H9 (cell line): ENCODE measurements at regions not wholly inside any gene's neighbourhood (a gene's known extent, or its start where the extent isn't known, plus 50 kb on each side); places are given as distances from the start of the nearest gene placed in this dataset.

Experiments used
- DNase-seq: peaks from one replicate; pipeline ENCODE4 v3.0.0-alpha.2; 2017
- H2AFZ ChIP-seq: one replicate; pipeline ENCODE4 v1.6.1; 2013; ENCODE audit warnings: mild to moderate bottlenecking, low read length, control low read depth, moderate library complexity
- H2AK5ac ChIP-seq: 2 replicates; pipeline ENCODE4 v1.6.1; 2013; ENCODE audit warnings: low read length, control low read depth, mixed read lengths; ENCODE audit not compliant: insufficient read length
- H2BK120ac ChIP-seq: one replicate; pipeline ENCODE4 v1.6.1; 2013; ENCODE audit warnings: low read depth, mild to moderate bottlenecking, low read length, control low read depth, inconsistent platforms; ENCODE audit not compliant: poor library complexity, severe bottlenecking
- H2BK12ac ChIP-seq: 2 replicates; pipeline ENCODE4 v1.6.1; 2013; ENCODE audit warnings: low read length, control low read depth, mixed read lengths, low read depth; ENCODE audit not compliant: insufficient read length
- H2BK15ac ChIP-seq: 2 replicates; pipeline ENCODE4 v1.6.1; 2013; ENCODE audit warnings: low read depth, low read length, control low read depth
- H2BK20ac ChIP-seq: one replicate; pipeline ENCODE4 v1.6.1; 2013; ENCODE audit warnings: low read depth, mild to moderate bottlenecking, low read length, control low read depth, inconsistent platforms; ENCODE audit not compliant: poor library complexity, severe bottlenecking
- H2BK5ac ChIP-seq: 2 replicates; pipeline ENCODE4 v1.6.1; 2013; ENCODE audit warnings: low read length, control low read depth, mixed read lengths; ENCODE audit not compliant: insufficient read length
- H3K14ac ChIP-seq: 2 replicates; pipeline ENCODE4 v1.6.1; 2013; ENCODE audit warnings: low read length, control low read depth; ENCODE audit not compliant: insufficient read depth
- H3K18ac ChIP-seq: 2 replicates; pipeline ENCODE4 v1.6.1; 2013; ENCODE audit warnings: low read depth, mild to moderate bottlenecking, mixed read lengths, low read length, control low read depth; ENCODE audit not compliant: insufficient read length
- H3K23ac ChIP-seq: 2 replicates; pipeline ENCODE4 v1.6.1; 2013; ENCODE audit warnings: low read length, control low read depth, mixed read lengths, low read depth; ENCODE audit not compliant: insufficient read length
- H3K23me2 ChIP-seq: 2 replicates; pipeline ENCODE4 v1.6.1; 2013; ENCODE audit warnings: low read depth, mild to moderate bottlenecking, mixed read lengths, low read length, control low read depth; ENCODE audit not compliant: insufficient read length, poor library complexity, severe bottlenecking
- H3K27ac ChIP-seq: 2 replicates; pipeline ENCODE4 v1.5.1; 2013; ENCODE audit warnings: low read length, control low read depth, mixed read lengths, low read depth; ENCODE audit not compliant: insufficient read length
- H3K27me3 ChIP-seq: 2 replicates; pipeline ENCODE4 v1.6.1; 2013; ENCODE audit warnings: low read length, control low read depth, inconsistent platforms; ENCODE audit not compliant: insufficient read depth
- H3K4ac ChIP-seq: 2 replicates; pipeline ENCODE4 v1.6.1; 2013; ENCODE audit warnings: low read depth, mild to moderate bottlenecking, control low read depth, inconsistent platforms, low read length, moderate library complexity
- H3K4me1 ChIP-seq: 2 replicates; pipeline ENCODE4 v1.6.1; 2013; ENCODE audit warnings: low read length, control low read depth, inconsistent platforms; ENCODE audit not compliant: insufficient read depth
- H3K4me2 ChIP-seq: 2 replicates; pipeline ENCODE4 v1.6.1; 2013; ENCODE audit warnings: low read length, control low read depth, mixed read lengths; ENCODE audit not compliant: insufficient read length, insufficient read depth
- H3K56ac ChIP-seq: 2 replicates; pipeline ENCODE4 v1.6.1; 2013; ENCODE audit warnings: low read depth, mild to moderate bottlenecking, mixed read lengths, low read length, control low read depth; ENCODE audit not compliant: insufficient read length
- H3K79me1 ChIP-seq: 2 replicates; pipeline ENCODE4 v1.6.1; 2013; ENCODE audit warnings: low read depth, mild to moderate bottlenecking, moderate library complexity, low read length, control low read depth, inconsistent platforms; ENCODE audit not compliant: insufficient read depth, poor library complexity, severe bottlenecking
- H3K79me2 ChIP-seq: 2 replicates; pipeline ENCODE4 v1.6.1; 2013; ENCODE audit warnings: low read length, control low read depth, inconsistent platforms; ENCODE audit not compliant: insufficient read depth
- H3K9ac ChIP-seq: 2 replicates; pipeline ENCODE4 v1.6.1; 2013; ENCODE audit warnings: low read length, control low read depth, mixed read lengths; ENCODE audit not compliant: insufficient read length; ENCODE audit errors: extremely low read depth
- H3K9me3 ChIP-seq: one replicate; pipeline ENCODE4 v1.6.1; 2013; ENCODE audit warnings: low read depth, low read length, inconsistent platforms; ENCODE audit not compliant: control insufficient read depth
- H3T11ph ChIP-seq: one replicate; pipeline ENCODE4 v1.6.1; 2013; ENCODE audit warnings: mild to moderate bottlenecking, low read length, control low read depth, inconsistent platforms
- H4K20me1 ChIP-seq: one replicate; pipeline ENCODE4 v1.6.1; 2013; ENCODE audit not compliant: control insufficient read depth, insufficient read length, insufficient read depth
- H4K5ac ChIP-seq: 2 replicates; pipeline ENCODE4 v1.6.1; 2013; ENCODE audit warnings: low read depth, mild to moderate bottlenecking, mixed read lengths, low read length, control low read depth; ENCODE audit not compliant: insufficient read length
- H4K8ac ChIP-seq: replicated peaks from 2 replicates; pipeline ENCODE4 v1.6.1; 2013; ENCODE audit warnings: low read length, control low read depth, mixed read lengths, low read depth; ENCODE audit not compliant: insufficient read length
- H4K91ac ChIP-seq: 2 replicates; pipeline ENCODE4 v1.6.1; 2013; ENCODE audit warnings: low read depth, mild to moderate bottlenecking, moderate library complexity, mixed read lengths, low read length, control low read depth; ENCODE audit not compliant: insufficient read length
- H3K27ac Mint-ChIP-seq, 3 experiments: 2 replicates in 2 of 3; 3 replicates in 1 of 3; pipeline ENCODE4 v1.8.0; 2020 to 2021; ENCODE audit warnings: mixed read lengths in 3 of 3, mild to moderate bottlenecking in 1 of 3, moderate library complexity in 1 of 3
- H3K27me3 Mint-ChIP-seq: 2 replicates; pipeline ENCODE4 v1.8.0; 2021; ENCODE audit warnings: low read depth, mild to moderate bottlenecking, moderate library complexity, mixed read lengths
- H3K36me3 Mint-ChIP-seq, 3 experiments: 2 replicates in 2 of 3; 3 replicates in 1 of 3; pipeline ENCODE4 v1.8.0; 2020 to 2021; ENCODE audit warnings: low read depth in 3 of 3, mixed read lengths in 3 of 3; ENCODE audit not compliant: insufficient read depth in 1 of 3
- H3K4me1 Mint-ChIP-seq, 2 experiments: 2 replicates each; pipeline ENCODE4 v1.8.0; 2020; ENCODE audit warnings: mixed read lengths in 2 of 2
- H3K4me3 Mint-ChIP-seq, 2 experiments: 2 replicates in 1 of 2; 3 replicates in 1 of 2; pipeline ENCODE4 v1.8.0; 2020 to 2021; ENCODE audit warnings: mild to moderate bottlenecking in 2 of 2, mixed read lengths in 2 of 2, moderate library complexity in 1 of 2
- H3K9me3 Mint-ChIP-seq, 2 experiments: 2 replicates in 1 of 2; 3 replicates in 1 of 2; pipeline ENCODE4 v1.8.0; 2020; ENCODE audit warnings: mild to moderate bottlenecking in 2 of 2, mixed read lengths in 2 of 2, moderate library complexity in 1 of 2
- CTCF ChIP-seq: fragments of 200-600 bp; sonication (generic); conservative IDR thresholded peaks from 3 replicates; pipeline ENCODE4 v1.8.0; 2021; ENCODE audit warnings: antibody characterized with exemption, mild to moderate bottlenecking
- WGBS: extraction: QIAGEN DNeasy Blood & Tissue Kit; methylation state at CpG from one replicate; pipeline ENCODE4 v1.1.7; 2013; ENCODE audit warnings: missing lambda C conversion rate, low lambda C conversion rate, mixed read lengths; ENCODE audit not compliant: insufficient read length; ENCODE audit errors: extremely low coverage; 5-methylcytosine and 5-hydroxymethylcytosine counted together

- H3K27ac ChIP-seq = no peak overlapping the region
- Mint-ChIP-seq H3K9me3 (peaks cover 0 to 6% of the 10 kb centered on the region in 2 experiments; a peak in 1 of 5 replicates), H3K27ac (no peak overlapping the region; a peak in 1 of 7 replicates), H3K27me3 (peaks cover 9% of the 10 kb centered on the region), H3K4me1 (peaks cover 2 to 6% of the 10 kb centered on the region in 2 experiments; a peak in 2 of 4 replicates), H3K36me3 (peaks cover 0 to 4% (median 0%) of the 10 kb centered on the region in 3 experiments; a peak in 1 of 7 replicates), H3K4me3 (no peak overlapping the region)
- H4K5ac ChIP-seq = no peak overlapping the region
- no peak overlapping the region for H3K9ac ChIP-seq
- H3K4me1 ChIP-seq = no peaks in the 10 kb centered on the region
- H2AFZ ChIP-seq = no peak overlapping the region
- H3K23me2 ChIP-seq = no peaks in the 10 kb centered on the region
- no peaks in the 10 kb centered on the region for H3K27me3 ChIP-seq
- H3K56ac ChIP-seq = no peak overlapping the region
- no peak overlapping the region for H2BK120ac ChIP-seq
- WGBS = no CpG with 5 or more reads among the region's 11 CpGs
- no peaks in the 10 kb centered on the region for H3K9me3 ChIP-seq
- H4K91ac ChIP-seq = no peak overlapping the region
- no peak overlapping the region for H3K4me2 ChIP-seq
- H2BK20ac ChIP-seq = no peak overlapping the region
- no peak overlapping the region for H3K23ac ChIP-seq
- no peaks in the 10 kb centered on the region for H4K20me1 ChIP-seq
- no peaks in the 10 kb centered on the region for H3K79me2 ChIP-seq
- no peak overlapping the region for H2BK5ac ChIP-seq
- no peak overlapping the region for H3K4ac ChIP-seq
- no peak for TF ChIP-seq CTCF
- H2BK15ac ChIP-seq = no peak overlapping the region
- H3T11ph ChIP-seq = no peak overlapping the region
- H3K18ac ChIP-seq = no peak overlapping the region
- H2BK12ac ChIP-seq = no peak overlapping the region
- DNase-seq = no peak
- no peak overlapping the region for H3K14ac ChIP-seq
- H3K79me1 ChIP-seq = no peaks in the 10 kb centered on the region
- H4K8ac ChIP-seq = no peak overlapping the region
- H2AK5ac ChIP-seq = no peak overlapping the region
Measured at GRCh38 chr2:129769185-129769991, 210.1 kb upstream of the RAB6C start.
